Spleen (tissue), 7 donors: ENCODE measurements at regions not wholly inside any gene's neighbourhood (a gene's known extent, or its start where the extent isn't known, plus 50 kb on each side); places are given as distances from the start of the nearest gene placed in this dataset.

Experiments
- POLR2A ChIP-seq, 3 donors: fragments of 450-650 bp; IDR thresholded peaks; one replicate each; pipeline ENCODE4 v1.5.1; 2017; ENCODE audit warnings: antibody characterized with exemption in 3 of 3, mild to moderate bottlenecking in 1 of 3
- POLR2AphosphoS5 ChIP-seq, 3 donors: sonication (generic); formaldehyde crosslinking; IDR thresholded peaks; one replicate each; pipeline ENCODE4 v1.5.1; 2017; ENCODE audit warnings: antibody characterized with exemption in 3 of 3
- TF ChIP-seq, protein P1 (sequence below), 11 experiments: fragments of 200-600 bp in 7 of 11; fragments of 450-650 bp in 4 of 11; sonication (generic) in 4 of 11; IDR thresholded peaks in 8 of 11; conservative IDR thresholded peaks in 3 of 11; 1 replicate in 7 of 11; 2 replicates in 4 of 11; pipeline versions ENCODE4 v1.4.0 to v1.8.0; 2016 to 2021; ENCODE audit warnings: antibody characterized with exemption in 11 of 11, inconsistent platforms in 4 of 11, mild to moderate bottlenecking in 1 of 11
- donor health status: DM: no; HTN: no; CAD: no; lungs with moderate emphysema.
- donor health status: DM: no; HTN: no; CAD: no.
- donor health status: DM: no; HTN: no; CAD: no.

DNA sequence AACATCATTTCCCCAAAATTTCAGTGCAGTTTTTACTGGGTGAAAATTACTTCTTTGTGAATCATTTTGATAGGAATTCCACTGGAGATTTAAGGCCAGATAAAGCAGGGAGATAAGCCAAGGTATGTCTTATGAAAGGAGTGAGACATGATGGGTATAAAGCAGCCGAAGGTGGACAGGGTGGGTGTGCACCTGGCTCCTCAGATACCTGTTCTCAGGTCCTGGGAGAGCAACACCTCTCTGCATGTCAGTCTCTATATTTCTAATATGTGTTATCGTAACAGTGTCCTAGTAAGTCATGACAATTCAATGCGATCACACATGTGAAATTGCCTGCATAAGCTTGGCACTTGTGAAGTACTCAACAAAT lies 768.8 kb downstream of the RNF144A start:
- TF ChIP-seq POLR2A (IDR thresholded peaks at IDR 0.05), result no peak
- TF ChIP-seq, protein P1, sequence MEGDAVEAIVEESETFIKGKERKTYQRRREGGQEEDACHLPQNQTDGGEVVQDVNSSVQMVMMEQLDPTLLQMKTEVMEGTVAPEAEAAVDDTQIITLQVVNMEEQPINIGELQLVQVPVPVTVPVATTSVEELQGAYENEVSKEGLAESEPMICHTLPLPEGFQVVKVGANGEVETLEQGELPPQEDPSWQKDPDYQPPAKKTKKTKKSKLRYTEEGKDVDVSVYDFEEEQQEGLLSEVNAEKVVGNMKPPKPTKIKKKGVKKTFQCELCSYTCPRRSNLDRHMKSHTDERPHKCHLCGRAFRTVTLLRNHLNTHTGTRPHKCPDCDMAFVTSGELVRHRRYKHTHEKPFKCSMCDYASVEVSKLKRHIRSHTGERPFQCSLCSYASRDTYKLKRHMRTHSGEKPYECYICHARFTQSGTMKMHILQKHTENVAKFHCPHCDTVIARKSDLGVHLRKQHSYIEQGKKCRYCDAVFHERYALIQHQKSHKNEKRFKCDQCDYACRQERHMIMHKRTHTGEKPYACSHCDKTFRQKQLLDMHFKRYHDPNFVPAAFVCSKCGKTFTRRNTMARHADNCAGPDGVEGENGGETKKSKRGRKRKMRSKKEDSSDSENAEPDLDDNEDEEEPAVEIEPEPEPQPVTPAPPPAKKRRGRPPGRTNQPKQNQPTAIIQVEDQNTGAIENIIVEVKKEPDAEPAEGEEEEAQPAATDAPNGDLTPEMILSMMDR (IDR thresholded peaks at IDR 0.05 in 8 of 11, conservative IDR thresholded peaks at IDR 0.05 in 3 of 11), result no peak
- TF ChIP-seq POLR2AphosphoS5 (IDR thresholded peaks at IDR 0.05), result no peak
